Neural cell (in vitro differentiated cells): ENCODE measurements at regions not wholly inside any gene's neighbourhood (a gene's known extent, or its start where the extent isn't known, plus 50 kb on each side); places are given as distances from the start of the nearest gene placed in this dataset.

ENCODE experiments used
- H2AFZ ChIP-seq: fragments of 200-600, 300-800 bp; sonication (generic), shearing (Covaris generic); 2 replicates; pipeline ENCODE4 v1.6.0; 2014; ENCODE audit warnings: low read depth, mild to moderate bottlenecking, antibody characterized with exemption, low read length, moderate library complexity
- H3F3A ChIP-seq: fragments of 200-600 bp; shearing (Covaris generic); 2 replicates; pipeline ENCODE4 v1.6.1; 2016; ENCODE audit warnings: mild to moderate bottlenecking, moderate library complexity, mixed read lengths, antibody characterized with exemption, low read length; ENCODE audit not compliant: insufficient read depth, poor library complexity, severe bottlenecking
- H3K27ac ChIP-seq: fragments of 200-600, 300-800 bp; sonication (generic), shearing (Covaris generic); 2 replicates; pipeline ENCODE4 v1.5.1; 2014; ENCODE audit warnings: mild to moderate bottlenecking, low read length, moderate library complexity
- H3K27me3 ChIP-seq: fragments of 300-800, 200-600 bp; sonication (generic), shearing (Covaris generic); 2 replicates; pipeline ENCODE4 v1.6.0; 2014; ENCODE audit warnings: mild to moderate bottlenecking, low read depth, low read length, moderate library complexity; ENCODE audit not compliant: insufficient read depth
- H3K36me3 ChIP-seq: fragments of 300-800, 200-600 bp; sonication (generic), shearing (Covaris generic); 2 replicates; pipeline ENCODE4 v1.5.1; 2014; ENCODE audit warnings: mild to moderate bottlenecking, antibody characterized with exemption, low read length, moderate library complexity; ENCODE audit not compliant: insufficient read depth
- H3K4me2 ChIP-seq: fragments of 300-800, 200-600 bp; sonication (generic), shearing (Covaris generic); 2 replicates; pipeline ENCODE4 v1.6.0; 2014; ENCODE audit warnings: mild to moderate bottlenecking, low read length
- H3K4me3 ChIP-seq: fragments of 300-800, 200-600 bp; sonication (generic), shearing (Covaris generic); 2 replicates; pipeline ENCODE4 v1.5.1; 2014; ENCODE audit warnings: mild to moderate bottlenecking, low read length, moderate library complexity
- H3K79me2 ChIP-seq: fragments of 200-600 bp; shearing (Covaris generic); replicated peaks from 2 replicates; pipeline ENCODE4 v1.6.0; 2014; ENCODE audit warnings: mild to moderate bottlenecking, low read length, moderate library complexity; ENCODE audit not compliant: insufficient read depth
- H3K9ac ChIP-seq: fragments of 300-800, 200-600 bp; sonication (generic), shearing (Covaris generic); 2 replicates; pipeline ENCODE4 v1.6.1; 2016; ENCODE audit warnings: mild to moderate bottlenecking, low read length, mixed read lengths
- H3K9me2 ChIP-seq: fragments of 200-600 bp; shearing (Covaris generic); 2 replicates; pipeline ENCODE4 v1.6.1; 2016; ENCODE audit warnings: mild to moderate bottlenecking, low read length, mixed read lengths; ENCODE audit not compliant: insufficient read depth
- H3K9me3 ChIP-seq: fragments of 200-600, 300-800 bp; sonication (generic), shearing (Covaris generic); 2 replicates; pipeline ENCODE4 v1.6.1; 2016; ENCODE audit warnings: mild to moderate bottlenecking, mixed run types, low read length, moderate library complexity, mixed read lengths
- H4K20me1 ChIP-seq: fragments of 200-600 bp; shearing (Covaris generic); 2 replicates; pipeline ENCODE4 v1.6.1; 2016; ENCODE audit warnings: mild to moderate bottlenecking, mixed run types; ENCODE audit not compliant: insufficient read depth
- CTCF ChIP-seq: fragments of 450-650 bp; IDR thresholded peaks from 2 replicates; pipeline ENCODE4 v1.5.1; 2014; ENCODE audit warnings: antibody characterized with exemption, mild to moderate bottlenecking, moderate library complexity; ENCODE audit not compliant: poor library complexity, severe bottlenecking
- EP300 ChIP-seq: fragments of 450-650 bp; conservative IDR thresholded peaks from 2 replicates; pipeline ENCODE4 v1.6.1; 2014; ENCODE audit warnings: antibody characterized with exemption, mild to moderate bottlenecking, moderate library complexity; ENCODE audit not compliant: poor library complexity, severe bottlenecking
- EZH2 ChIP-seq: fragments of 200-600, 300-800 bp; shearing (Covaris generic), sonication (generic); IDR thresholded peaks from 2 replicates; pipeline ENCODE4 v1.6.1; 2014; ENCODE audit warnings: antibody characterized with exemption, low read length, borderline replicate concordance, mild to moderate bottlenecking; ENCODE audit not compliant: insufficient read depth, poor library complexity, severe bottlenecking
- MXI1 ChIP-seq: fragments of 450-650 bp; conservative IDR thresholded peaks from 2 replicates; pipeline ENCODE4 v1.6.1; 2014; ENCODE audit warnings: antibody characterized with exemption, mild to moderate bottlenecking; ENCODE audit not compliant: poor library complexity, severe bottlenecking
- POLR2AphosphoS5 ChIP-seq: IDR thresholded peaks from 2 replicates; pipeline ENCODE4 v1.6.1; 2012
- RAD21 ChIP-seq: fragments of 450-650 bp; conservative IDR thresholded peaks from 2 replicates; pipeline ENCODE4 v1.6.1; 2014; ENCODE audit warnings: antibody characterized with exemption, mild to moderate bottlenecking, moderate library complexity
- REST ChIP-seq: IDR thresholded peaks from 2 replicates; pipeline ENCODE4 v1.6.1; 2012; ENCODE audit warnings: borderline replicate concordance
- SMC3 ChIP-seq: fragments of 450-650 bp; conservative IDR thresholded peaks from 2 replicates; pipeline ENCODE4 v1.6.1; 2014; ENCODE audit warnings: antibody characterized with exemption, mild to moderate bottlenecking, moderate library complexity; ENCODE audit not compliant: poor library complexity
- TAF1 ChIP-seq: IDR thresholded peaks from 2 replicates; pipeline ENCODE4 v1.6.1; 2012; ENCODE audit warnings: low read depth

GRCh38 chr10:111830359-111830758 is 353.2 kb downstream of the GPAM start:
- peak overlapping the region; percentile 24 for H2AFZ ChIP-seq
- H3K79me2 ChIP-seq = no peaks in the 10 kb centered on the region
- no peaks in the 10 kb centered on the region for H3K9me3 ChIP-seq
- no peaks in the 10 kb centered on the region for H3K27me3 ChIP-seq
- H3F3A ChIP-seq = no peaks in the 10 kb centered on the region
- no peak overlapping the region for H3K4me2 ChIP-seq
- no peaks in the 10 kb centered on the region for H4K20me1 ChIP-seq
- no peaks in the 10 kb centered on the region for H3K36me3 ChIP-seq
- no peak for TF ChIP-seq REST
- no peak for TF ChIP-seq RAD21
- no peak for TF ChIP-seq POLR2AphosphoS5
- TF ChIP-seq EP300 = no peak
- no peak for TF ChIP-seq EZH2
- TF ChIP-seq MXI1 = no peak
- TF ChIP-seq CTCF = no peak
- no peak for TF ChIP-seq SMC3
- TF ChIP-seq TAF1 = no peak
- no peak overlapping the region for H3K9ac ChIP-seq
- no peak overlapping the region for H3K4me3 ChIP-seq
- no peaks in the 10 kb centered on the region for H3K9me2 ChIP-seq
- H3K27ac ChIP-seq = no peak overlapping the region

- Histone ChIP-seq H3K4me2 (no peak overlapping the region), H3K27ac (no peak overlapping the region)
Measured at GRCh38 chr10:111831058-111831457, 352.5 kb downstream of the GPAM start.

More at GRCh38 chr10:111831058-111831457, 352.5 kb downstream of the GPAM start:
- Histone ChIP-seq H3K4me3 (no peak overlapping the region), H4K20me1 (no peaks in the 10 kb centered on the region), H3F3A (no peaks in the 10 kb centered on the region), H3K79me2 (no peaks in the 10 kb centered on the region), H3K9me3 (no peaks in the 10 kb centered on the region), H3K9ac (no peak overlapping the region), H3K36me3 (no peaks in the 10 kb centered on the region), H2AFZ (no peak overlapping the region), H3K27me3 (no peaks in the 10 kb centered on the region), H3K9me2 (no peaks in the 10 kb centered on the region)
- TF ChIP-seq EP300 = no peak
- no peak for TF ChIP-seq CTCF
- no peak for TF ChIP-seq TAF1
